Right atrium auricular region (tissue), 2 donors: ENCODE measurements at regions not wholly inside any gene's neighbourhood (a gene's known extent, or its start where the extent isn't known, plus 50 kb on each side); places are given as distances from the start of the nearest gene placed in this dataset.
A peak's percentile ranks its signal among the peaks of the same experiment; 100 is the strongest.

ENCODE experiments used
- DNase-seq: peaks from one replicate; pipeline ENCODE4 v3.0.0-alpha.2; 2019; ENCODE audit warnings: low spot score
- H3K27ac ChIP-seq, 2 donors: fragments of 200-600 bp; sonication (generic); 1 replicate in 1 of 2; 2 replicates in 1 of 2; pipeline ENCODE4 v1.5.1; 2016 to 2019
- H3K27me3 ChIP-seq, 2 donors: fragments of 200-600 bp; sonication (generic); one replicate each; pipeline versions ENCODE4 v1.5.1 to v1.6.0; 2017 to 2019
- H3K36me3 ChIP-seq: fragments of 200-600 bp; sonication (generic); one replicate; pipeline ENCODE4 v1.5.1; 2016
- H3K4me1 ChIP-seq, 2 donors: fragments of 200-600 bp; sonication (generic); one replicate each; pipeline versions ENCODE4 v1.5.1 to v1.6.0; 2017 to 2019
- H3K4me3 ChIP-seq, 2 donors: fragments of 200-600 bp; sonication (generic); 1 replicate in 1 of 2; 2 replicates in 1 of 2; pipeline ENCODE4 v1.5.1; 2017 to 2019; ENCODE audit warnings: mild to moderate bottlenecking in 1 of 2, moderate library complexity in 1 of 2
- H3K9me3 ChIP-seq, 2 donors: fragments of 200-600 bp; sonication (generic); one replicate each; pipeline ENCODE4 v1.5.1; 2019
- TF ChIP-seq, protein P1 (sequence below), 2 donors: fragments of 200-600 bp; sonication (generic); IDR thresholded peaks; one replicate each; pipeline ENCODE4 v1.5.1; 2019; ENCODE audit warnings: antibody characterized with exemption in 2 of 2

DNA sequence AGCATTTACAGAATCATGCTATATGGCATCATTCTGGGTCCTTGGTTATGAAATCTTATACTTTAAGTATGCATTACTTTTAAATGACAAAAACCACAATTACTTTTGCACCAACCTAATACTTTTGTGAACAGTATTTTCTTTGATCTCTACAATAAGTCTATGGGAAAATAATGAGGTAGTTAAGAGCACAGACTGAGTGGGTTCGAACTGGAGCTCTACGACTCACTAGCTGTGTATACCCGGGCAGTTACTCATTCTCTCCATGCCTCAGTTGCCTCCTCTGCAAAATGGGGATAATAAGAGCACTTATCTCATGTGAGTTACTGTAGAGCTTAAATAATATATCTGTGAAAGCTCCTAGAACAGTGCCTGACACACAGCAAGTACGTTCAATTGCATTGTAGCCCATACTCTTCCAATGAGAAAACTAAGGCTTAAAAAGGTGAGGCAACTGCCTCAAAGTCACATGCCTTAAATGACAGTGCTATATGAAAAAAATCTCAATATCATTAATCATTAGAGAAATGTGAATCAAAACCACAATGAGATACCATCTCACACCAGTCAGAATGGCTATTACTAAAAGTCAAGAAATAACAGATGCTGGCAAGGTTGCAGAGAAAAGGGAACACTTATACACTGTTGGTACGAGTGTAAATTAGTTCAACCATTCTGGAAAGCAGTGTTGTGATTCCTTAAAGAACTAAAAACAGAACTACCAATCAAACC, 151.5 kb downstream of the CHIC2 start:
- no peak for DNase-seq
- Histone ChIP-seq H3K27me3 (no peaks in the 10 kb centered on the region), H3K9me3 (no peaks in the 10 kb centered on the region), H3K4me3 (no peak overlapping the region), H3K36me3 (no peaks in the 10 kb centered on the region), H3K4me1 (peaks cover 0 to 14% of the 10 kb centered on the region in 2 donors), H3K27ac (no peak overlapping the region)
- TF ChIP-seq, protein P1, sequence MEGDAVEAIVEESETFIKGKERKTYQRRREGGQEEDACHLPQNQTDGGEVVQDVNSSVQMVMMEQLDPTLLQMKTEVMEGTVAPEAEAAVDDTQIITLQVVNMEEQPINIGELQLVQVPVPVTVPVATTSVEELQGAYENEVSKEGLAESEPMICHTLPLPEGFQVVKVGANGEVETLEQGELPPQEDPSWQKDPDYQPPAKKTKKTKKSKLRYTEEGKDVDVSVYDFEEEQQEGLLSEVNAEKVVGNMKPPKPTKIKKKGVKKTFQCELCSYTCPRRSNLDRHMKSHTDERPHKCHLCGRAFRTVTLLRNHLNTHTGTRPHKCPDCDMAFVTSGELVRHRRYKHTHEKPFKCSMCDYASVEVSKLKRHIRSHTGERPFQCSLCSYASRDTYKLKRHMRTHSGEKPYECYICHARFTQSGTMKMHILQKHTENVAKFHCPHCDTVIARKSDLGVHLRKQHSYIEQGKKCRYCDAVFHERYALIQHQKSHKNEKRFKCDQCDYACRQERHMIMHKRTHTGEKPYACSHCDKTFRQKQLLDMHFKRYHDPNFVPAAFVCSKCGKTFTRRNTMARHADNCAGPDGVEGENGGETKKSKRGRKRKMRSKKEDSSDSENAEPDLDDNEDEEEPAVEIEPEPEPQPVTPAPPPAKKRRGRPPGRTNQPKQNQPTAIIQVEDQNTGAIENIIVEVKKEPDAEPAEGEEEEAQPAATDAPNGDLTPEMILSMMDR (IDR thresholded peaks at IDR 0.05), result no peak

- TF ChIP-seq, protein P1 (IDR thresholded peaks at IDR 0.05), result peak; percentile 58 to 77
- Histone ChIP-seq H3K36me3 (no peaks in the 10 kb centered on the region), H3K27ac (peak overlapping the region in 1 of 2 donors; percentile 49), H3K4me1 (peaks cover 0 to 31% of the 10 kb centered on the region in 2 donors), H3K27me3 (no peaks in the 10 kb centered on the region), H3K9me3 (no peaks in the 10 kb centered on the region), H3K4me3 (peak overlapping the region in 1 of 2 donors; percentile 12)
- peak; percentile 66 for DNase-seq
Measured at GRCh38 chr4:53908661-53909078, 155.7 kb downstream of the CHIC2 start.

- no peaks in the 10 kb centered on the region for H3K27me3 ChIP-seq
- no peak overlapping the region for H3K27ac ChIP-seq
- peaks cover 0 to 31% of the 10 kb centered on the region in 2 donors for H3K4me1 ChIP-seq
- H3K36me3 ChIP-seq, result no peaks in the 10 kb centered on the region
- no peak overlapping the region for H3K4me3 ChIP-seq
- TF ChIP-seq, protein P1 (IDR thresholded peaks at IDR 0.05), result no peak
- H3K9me3 ChIP-seq, result no peaks in the 10 kb centered on the region
- DNase-seq, result no peak
Measured at GRCh38 chr4:53907772-53908171, 156.6 kb downstream of the CHIC2 start.

DNA sequence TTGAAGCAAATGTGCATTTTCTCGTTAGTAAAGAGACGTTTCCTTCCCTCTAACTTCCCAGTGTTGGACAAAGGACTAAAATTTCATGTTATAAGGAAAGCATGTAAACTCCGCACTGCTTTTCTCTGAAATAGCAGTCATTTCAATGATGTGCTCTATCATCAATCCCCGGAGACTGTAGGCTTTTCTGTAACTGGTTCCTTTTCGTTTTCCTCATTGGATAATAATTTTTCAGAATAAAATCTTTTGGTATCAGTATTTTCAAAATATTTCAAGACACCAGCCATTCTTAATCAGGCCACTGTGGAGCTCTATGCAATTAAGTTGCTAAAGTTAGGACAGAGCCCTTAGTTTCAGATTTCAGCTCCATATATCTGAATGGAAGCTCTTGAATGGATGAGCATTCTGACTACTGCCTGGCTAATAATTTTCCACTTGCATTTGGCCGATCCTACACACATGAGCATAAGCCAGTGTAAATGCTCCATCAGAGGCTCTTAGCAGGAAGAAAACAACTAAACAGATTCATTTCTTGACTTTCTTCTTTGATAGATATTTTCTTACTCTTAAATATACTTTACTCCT, 157.7 kb downstream of the CHIC2 start:
- Histone ChIP-seq H3K4me3 (no peak overlapping the region), H3K27ac (no peak overlapping the region)
- no peak for DNase-seq

GRCh38 chr4:53905941-53906377, 158.4 kb downstream of the CHIC2 start:
- H3K9me3 ChIP-seq, result no peaks in the 10 kb centered on the region
- no peaks in the 10 kb centered on the region for H3K27me3 ChIP-seq
- peak overlapping the region; percentile 15 to 38 for H3K4me3 ChIP-seq
- TF ChIP-seq, protein P1 (IDR thresholded peaks at IDR 0.05), result no peak
- H3K36me3 ChIP-seq, result no peaks in the 10 kb centered on the region
- DNase-seq, result no peak
- H3K4me1 ChIP-seq, result peaks cover 0 to 31% of the 10 kb centered on the region in 2 donors
- no peak overlapping the region for H3K27ac ChIP-seq

More for the DNA sequence above, 157.7 kb downstream of the CHIC2 start:
- no peaks in the 10 kb centered on the region for H3K9me3 ChIP-seq
- TF ChIP-seq, protein P1 (IDR thresholded peaks at IDR 0.05), result no peak
- no peaks in the 10 kb centered on the region for H3K27me3 ChIP-seq
- H3K4me1 ChIP-seq, result peaks cover 0 to 31% of the 10 kb centered on the region in 2 donors
- no peaks in the 10 kb centered on the region for H3K36me3 ChIP-seq
